CD8-positive, alpha-beta memory T cell (primary cell): ENCODE measurements at regions not wholly inside any gene's neighbourhood (a gene's known extent, or its start where the extent isn't known, plus 50 kb on each side); places are given as distances from the start of the nearest gene placed in this dataset.

Experiments
- CTCF ChIA-PET: fragments of 350-600 bp; sonication (Branson Sonifier 250); formaldehyde crosslinking; loops from one replicate; lab custom pipeline; 2021; ENCODE audit warnings: antibody characterized with exemption; lab: Charles Lee
- POLR2A ChIA-PET: fragments of 350-600 bp; sonication (Branson Sonifier 250); formaldehyde crosslinking; loops from one replicate; lab custom pipeline; 2021; ENCODE audit warnings: antibody characterized with exemption; lab: Charles Lee
- DNase-seq, 5 donors: peaks; one replicate each; pipeline versions ENCODE4 v3.0.0 to v3.0.0-alpha.2; 2020 to 2022; ENCODE audit warnings: mixed read lengths in 1 of 5
- H3K27ac ChIP-seq: one replicate; pipeline ENCODE4 v1.7.0; 2013; ENCODE audit warnings: low read depth, mild to moderate bottlenecking, low read length, moderate library complexity
- H3K27me3 ChIP-seq: 2 replicates; pipeline ENCODE4 v1.7.0; 2013; ENCODE audit warnings: low read length, mild to moderate bottlenecking; ENCODE audit not compliant: insufficient read depth, poor library complexity, severe bottlenecking
- H3K36me3 ChIP-seq: 2 replicates; pipeline ENCODE4 v1.7.0; 2013; ENCODE audit warnings: mild to moderate bottlenecking, low read length, moderate library complexity; ENCODE audit not compliant: insufficient read depth
- H3K4me1 ChIP-seq: 2 replicates; pipeline ENCODE4 v1.7.0; 2013; ENCODE audit warnings: mild to moderate bottlenecking, low read length, moderate library complexity; ENCODE audit not compliant: insufficient read depth
- H3K4me3 ChIP-seq: 2 replicates; pipeline ENCODE4 v1.7.0; 2013; ENCODE audit warnings: mild to moderate bottlenecking, low read length
- H3K9me3 ChIP-seq: 2 replicates; pipeline ENCODE4 v1.7.0; 2013; ENCODE audit warnings: mild to moderate bottlenecking, low read length
- H3K27ac Mint-ChIP-seq, 8 donors: one replicate each; pipeline ENCODE4 v1.8.0; 2020 to 2021; ENCODE audit warnings: mixed read lengths in 8 of 8, mild to moderate bottlenecking in 6 of 8, inconsistent platforms in 3 of 8, moderate library complexity in 3 of 8
- H3K27me3 Mint-ChIP-seq, 2 donors: one replicate each; pipeline ENCODE4 v1.8.0; 2020 to 2021; ENCODE audit warnings: mixed read lengths in 2 of 2, mild to moderate bottlenecking in 1 of 2, moderate library complexity in 1 of 2
- H3K36me3 Mint-ChIP-seq, 3 donors: one replicate each; pipeline ENCODE4 v1.8.0; 2020 to 2021; ENCODE audit warnings: mixed read lengths in 3 of 3, inconsistent platforms in 1 of 3, mild to moderate bottlenecking in 1 of 3
- H3K4me1 Mint-ChIP-seq, 3 donors: one replicate each; pipeline ENCODE4 v1.8.0; 2020 to 2021; ENCODE audit warnings: mixed read lengths in 3 of 3, inconsistent platforms in 1 of 3, mild to moderate bottlenecking in 1 of 3
- H3K4me3 Mint-ChIP-seq, 7 donors: one replicate each; pipeline ENCODE4 v1.8.0; 2020 to 2021; ENCODE audit warnings: mixed read lengths in 7 of 7, mild to moderate bottlenecking in 6 of 7, moderate library complexity in 4 of 7, inconsistent platforms in 2 of 7
- H3K9me3 Mint-ChIP-seq, 5 donors: one replicate each; pipeline ENCODE4 v1.8.0; 2020 to 2022; ENCODE audit warnings: mixed read lengths in 5 of 5, mild to moderate bottlenecking in 3 of 5, moderate library complexity in 2 of 5, inconsistent platforms in 1 of 5

GRCh38 chr6:11343963-11344723, 111.7 kb upstream of the NEDD9 start:
- Histone ChIP-seq H3K27ac (no peak overlapping the region), H3K4me1 (peaks cover 7% of the 10 kb centered on the region), H3K9me3 (no peaks in the 10 kb centered on the region), H3K36me3 (no peaks in the 10 kb centered on the region), H3K27me3 (no peaks in the 10 kb centered on the region), H3K4me3 (no peak overlapping the region)
- CTCF ChIA-PET = no interaction called here
- POLR2A ChIA-PET = no interaction called here
- DNase-seq = no peak
- Mint-ChIP-seq H3K36me3 (peaks cover 22 to 40% (median 25%) of the 10 kb centered on the region in 3 donors), H3K27ac (peak overlapping the region in 6 of 8 donors; percentile 20 to 80 (median 52)), H3K9me3 (no peaks in the 10 kb centered on the region), H3K4me3 (peak overlapping the region in 1 of 7 donors; percentile 17), H3K27me3 (no peaks in the 10 kb centered on the region), H3K4me1 (peaks cover 69 to 76% (median 74%) of the 10 kb centered on the region in 3 donors)

- H3K4me3 Mint-ChIP-seq = no peak overlapping the region
- H3K36me3 ChIP-seq = no peaks in the 10 kb centered on the region
- peak overlapping the region in 3 of 8 donors; percentile 14 to 39 (median 16) for H3K27ac Mint-ChIP-seq
- ChIA-PET POLR2A (no interaction called here), CTCF (interaction anchor here (1.0 kb wide), 1 partner anchor 8 kb away, joined by 3 read pairs; no protein-coding TSS in a partner anchor)
- no peaks in the 10 kb centered on the region for H3K9me3 Mint-ChIP-seq
- H3K27me3 ChIP-seq = no peaks in the 10 kb centered on the region
- H3K9me3 ChIP-seq = no peaks in the 10 kb centered on the region
- H3K36me3 Mint-ChIP-seq = peaks cover 29 to 48% (median 32%) of the 10 kb centered on the region in 3 donors
- H3K27ac ChIP-seq = no peak overlapping the region
- H3K4me1 ChIP-seq = peaks cover 7% of the 10 kb centered on the region
- no peaks in the 10 kb centered on the region for H3K27me3 Mint-ChIP-seq
- no peak overlapping the region for H3K4me3 ChIP-seq
- peaks cover 57 to 64% (median 58%) of the 10 kb centered on the region in 3 donors for H3K4me1 Mint-ChIP-seq
- DNase-seq = no peak
These were observed 109.4 kb upstream of the NEDD9 start for GRCh38 chr6:11341867-11342266.

- no peak overlapping the region for H3K27ac ChIP-seq
- Mint-ChIP-seq H3K9me3 (no peaks in the 10 kb centered on the region), H3K27me3 (no peaks in the 10 kb centered on the region), H3K27ac (peak overlapping the region in 4 of 8 donors; percentile 12 to 52 (median 38)), H3K36me3 (peaks cover 29 to 49% (median 32%) of the 10 kb centered on the region in 3 donors), H3K4me3 (no peak overlapping the region), H3K4me1 (peaks cover 53 to 59% (median 58%) of the 10 kb centered on the region in 3 donors)
- peaks cover 7% of the 10 kb centered on the region for H3K4me1 ChIP-seq
- no peaks in the 10 kb centered on the region for H3K9me3 ChIP-seq
- ChIA-PET POLR2A (no interaction called here), CTCF (no interaction called here)
- H3K27me3 ChIP-seq = no peaks in the 10 kb centered on the region
- DNase-seq = no peak
- no peak overlapping the region for H3K4me3 ChIP-seq
- no peaks in the 10 kb centered on the region for H3K36me3 ChIP-seq
These were observed 108.8 kb upstream of the NEDD9 start for GRCh38 chr6:11341303-11341702.

- no peaks in the 10 kb centered on the region for H3K36me3 ChIP-seq
- H3K27me3 Mint-ChIP-seq = no peaks in the 10 kb centered on the region
- H3K27ac ChIP-seq = no peak overlapping the region
- H3K4me1 Mint-ChIP-seq = peaks cover 43 to 57% (median 57%) of the 10 kb centered on the region in 3 donors
- H3K4me1 ChIP-seq = peaks cover 7% of the 10 kb centered on the region
- H3K36me3 Mint-ChIP-seq = peaks cover 29 to 54% (median 36%) of the 10 kb centered on the region in 3 donors
- POLR2A ChIA-PET = no interaction called here
- no peak for DNase-seq
- H3K4me3 ChIP-seq = no peak overlapping the region
- H3K9me3 ChIP-seq = no peaks in the 10 kb centered on the region
- H3K27me3 ChIP-seq = no peaks in the 10 kb centered on the region
- no peaks in the 10 kb centered on the region for H3K9me3 Mint-ChIP-seq
- H3K4me3 Mint-ChIP-seq = no peak overlapping the region
- H3K27ac Mint-ChIP-seq = peak overlapping the region in 1 of 8 donors; percentile 27
- CTCF ChIA-PET = no interaction called here
These were observed 106.9 kb upstream of the NEDD9 start for GRCh38 chr6:11339380-11339779.

- H3K9me3 Mint-ChIP-seq = no peaks in the 10 kb centered on the region
- Histone ChIP-seq H3K4me3 (no peak overlapping the region), H3K27me3 (no peaks in the 10 kb centered on the region), H3K27ac (no peak overlapping the region), H3K4me1 (peaks cover 7% of the 10 kb centered on the region), H3K9me3 (no peaks in the 10 kb centered on the region), H3K36me3 (no peaks in the 10 kb centered on the region)
- no peak overlapping the region for H3K4me3 Mint-ChIP-seq
- peaks cover 43 to 60% (median 58%) of the 10 kb centered on the region in 3 donors for H3K4me1 Mint-ChIP-seq
- ChIA-PET POLR2A (no interaction called here), CTCF (no interaction called here)
- peaks cover 34 to 59% (median 34%) of the 10 kb centered on the region in 3 donors for H3K36me3 Mint-ChIP-seq
- peak overlapping the region in 2 of 8 donors; percentile 20 to 40 for H3K27ac Mint-ChIP-seq
- no peak for DNase-seq
- no peaks in the 10 kb centered on the region for H3K27me3 Mint-ChIP-seq
These were observed 104.8 kb upstream of the NEDD9 start for GRCh38 chr6:11337306-11337705.

GRCh38 chr6:11335826-11336225, 103.4 kb upstream of the NEDD9 start:
- Histone ChIP-seq H3K4me3 (no peak overlapping the region), H3K36me3 (no peaks in the 10 kb centered on the region), H3K27me3 (no peaks in the 10 kb centered on the region), H3K4me1 (peaks cover 10% of the 10 kb centered on the region), H3K27ac (no peak overlapping the region), H3K9me3 (no peaks in the 10 kb centered on the region)
- Mint-ChIP-seq H3K4me3 (no peak overlapping the region), H3K4me1 (peaks cover 48 to 66% (median 64%) of the 10 kb centered on the region in 3 donors), H3K36me3 (peaks cover 24 to 54% (median 35%) of the 10 kb centered on the region in 3 donors), H3K27me3 (no peaks in the 10 kb centered on the region), H3K27ac (peak overlapping the region in 3 of 8 donors; percentile 22 to 48 (median 48)), H3K9me3 (no peaks in the 10 kb centered on the region)
- ChIA-PET POLR2A (no interaction called here), CTCF (no interaction called here)
- DNase-seq = no peak

- Histone ChIP-seq H3K9me3 (no peaks in the 10 kb centered on the region), H3K4me3 (no peak overlapping the region), H3K27ac (no peak overlapping the region), H3K4me1 (peaks cover 18% of the 10 kb centered on the region), H3K27me3 (no peaks in the 10 kb centered on the region), H3K36me3 (no peaks in the 10 kb centered on the region)
- Mint-ChIP-seq H3K9me3 (no peaks in the 10 kb centered on the region), H3K4me1 (peaks cover 58 to 84% (median 83%) of the 10 kb centered on the region in 3 donors), H3K36me3 (peaks cover 14 to 50% (median 29%) of the 10 kb centered on the region in 3 donors), H3K27ac (peak overlapping the region in 5 of 8 donors; percentile 7 to 64 (median 24)), H3K27me3 (no peaks in the 10 kb centered on the region), H3K4me3 (no peak overlapping the region)
- POLR2A ChIA-PET = no interaction called here
- CTCF ChIA-PET = interaction anchor here (0.9 to 1.2 kb wide), 2 partner anchors 9 to 160 kb away, joined by 3 read pairs; no protein-coding TSS in a partner anchor
- no peak for DNase-seq
These were observed 100.8 kb upstream of the NEDD9 start for GRCh38 chr6:11333132-11333849.

GRCh38 chr6:11332463-11332862, 100.0 kb upstream of the NEDD9 start:
- DNase-seq = no peak
- CTCF ChIA-PET = interaction anchor here (1.2 kb wide), 1 partner anchor 160 kb away, joined by 3 read pairs; no protein-coding TSS in a partner anchor
- H3K27me3 Mint-ChIP-seq = no peaks in the 10 kb centered on the region
- POLR2A ChIA-PET = no interaction called here
- peaks cover 59 to 83% (median 77%) of the 10 kb centered on the region in 3 donors for H3K4me1 Mint-ChIP-seq
- Histone ChIP-seq H3K27ac (no peak overlapping the region), H3K27me3 (no peaks in the 10 kb centered on the region), H3K4me3 (no peak overlapping the region), H3K36me3 (no peaks in the 10 kb centered on the region), H3K9me3 (no peaks in the 10 kb centered on the region), H3K4me1 (peaks cover 18% of the 10 kb centered on the region)
- H3K4me3 Mint-ChIP-seq = no peak overlapping the region
- no peaks in the 10 kb centered on the region for H3K9me3 Mint-ChIP-seq
- peak overlapping the region in 2 of 8 donors; percentile 49 to 55 for H3K27ac Mint-ChIP-seq
- peaks cover 8 to 52% (median 27%) of the 10 kb centered on the region in 3 donors for H3K36me3 Mint-ChIP-seq
